Mucosa of descending colon (tissue), 3 donors: ENCODE measurements at regions not wholly inside any gene's neighbourhood (a gene's known extent, or its start where the extent isn't known, plus 50 kb on each side); places are given as distances from the start of the nearest gene placed in this dataset.

Experiments used
- ATAC-seq: fragments of 200-7000 bp; cut with Tn5 transposase; one replicate; pipeline ENCODE4 v1.9.1; 2020; ENCODE audit warnings: mild to moderate bottlenecking, moderate library complexity
- DNase-seq, 3 donors: peaks; one replicate each; pipeline ENCODE4 v3.0.0-alpha.2; 2020
- H3K36me3 ChIP-seq: fragments of 200-600 bp; one replicate; pipeline ENCODE4 v1.8.0; 2021; ENCODE audit warnings: low read depth, mild to moderate bottlenecking
- H3K4me1 ChIP-seq: fragments of 200-600 bp; one replicate; pipeline ENCODE4 v1.8.0; 2021; ENCODE audit warnings: low read depth, mild to moderate bottlenecking
- H3K4me3 ChIP-seq: fragments of 200-600 bp; one replicate; pipeline ENCODE4 v1.8.0; 2021; ENCODE audit warnings: mild to moderate bottlenecking
- H3K9me3 ChIP-seq: fragments of 200-600 bp; one replicate; pipeline ENCODE4 v1.8.0; 2021; ENCODE audit warnings: mild to moderate bottlenecking
- intact Hi-C, 2 donors: fragments of 100-400 bp; cut with DNase I in 1 of 2; cut with micrococcal nuclease in 1 of 2; formaldehyde crosslinking; loops; one replicate each; pipeline versions ENCODE4 v1.11.0 to v1.11.1; 2022; cut with DNase I, micrococcal nuclease
- TF ChIP-seq, protein P1 (sequence below): fragments of 200-600 bp; IDR thresholded peaks from one replicate; pipeline ENCODE4 v1.8.0; 2022; ENCODE audit warnings: antibody characterized with exemption, mild to moderate bottlenecking
- donor health status: DM: no; HTN: no; CAD: no; lungs with moderate emphysema.
- donor health status: DM: no; HTN: no; CAD: no.
- donor health status: DM: no; HTN: yes; CAD: no.

- ATAC-seq = no peak
- Histone ChIP-seq H3K4me3 (no peak overlapping the region), H3K4me1 (peaks cover 2% of the 10 kb centered on the region), H3K36me3 (no peaks in the 10 kb centered on the region), H3K9me3 (no peaks in the 10 kb centered on the region)
- no peak for DNase-seq
- intact Hi-C loops = no loop called here
- TF ChIP-seq, protein P1, sequence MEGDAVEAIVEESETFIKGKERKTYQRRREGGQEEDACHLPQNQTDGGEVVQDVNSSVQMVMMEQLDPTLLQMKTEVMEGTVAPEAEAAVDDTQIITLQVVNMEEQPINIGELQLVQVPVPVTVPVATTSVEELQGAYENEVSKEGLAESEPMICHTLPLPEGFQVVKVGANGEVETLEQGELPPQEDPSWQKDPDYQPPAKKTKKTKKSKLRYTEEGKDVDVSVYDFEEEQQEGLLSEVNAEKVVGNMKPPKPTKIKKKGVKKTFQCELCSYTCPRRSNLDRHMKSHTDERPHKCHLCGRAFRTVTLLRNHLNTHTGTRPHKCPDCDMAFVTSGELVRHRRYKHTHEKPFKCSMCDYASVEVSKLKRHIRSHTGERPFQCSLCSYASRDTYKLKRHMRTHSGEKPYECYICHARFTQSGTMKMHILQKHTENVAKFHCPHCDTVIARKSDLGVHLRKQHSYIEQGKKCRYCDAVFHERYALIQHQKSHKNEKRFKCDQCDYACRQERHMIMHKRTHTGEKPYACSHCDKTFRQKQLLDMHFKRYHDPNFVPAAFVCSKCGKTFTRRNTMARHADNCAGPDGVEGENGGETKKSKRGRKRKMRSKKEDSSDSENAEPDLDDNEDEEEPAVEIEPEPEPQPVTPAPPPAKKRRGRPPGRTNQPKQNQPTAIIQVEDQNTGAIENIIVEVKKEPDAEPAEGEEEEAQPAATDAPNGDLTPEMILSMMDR = no peak
Observed at GRCh38 chr13:50078231-50078894, 63.1 kb downstream of the KCNRG start.

- Histone ChIP-seq H3K4me1 (peaks cover 2% of the 10 kb centered on the region), H3K4me3 (no peak overlapping the region), H3K9me3 (no peaks in the 10 kb centered on the region), H3K36me3 (no peaks in the 10 kb centered on the region)
- intact Hi-C loops = no loop called here
- ATAC-seq (no peak), DNase-seq (no peak)
- TF ChIP-seq, protein P1 = no peak
Observed at GRCh38 chr13:50078895-50079654, 63.8 kb downstream of the KCNRG start.

- intact Hi-C loops = loop anchor here (5.0 to 10.0 kb wide), 4 partner anchors 43 to 455 kb away; partner anchors contain the start of gene TRIM13 (in 1 of the 2)
- Histone ChIP-seq H3K9me3 (no peaks in the 10 kb centered on the region), H3K4me1 (peaks cover 4% of the 10 kb centered on the region), H3K4me3 (no peak overlapping the region), H3K36me3 (no peaks in the 10 kb centered on the region)
- TF ChIP-seq, protein P1 = no peak
- DNase-seq (no peak), ATAC-seq (no peak)
Observed at GRCh38 chr13:50079655-50080202, 64.5 kb downstream of the KCNRG start.

GRCh38 chr13:50080203-50080910, 65.1 kb downstream of the KCNRG start:
- TF ChIP-seq, protein P1 = no peak
- ATAC-seq (no peak), DNase-seq (peak in 2 of 3 donors; percentile 45 to 51)
- Histone ChIP-seq H3K36me3 (no peaks in the 10 kb centered on the region), H3K4me3 (peak overlapping the region; percentile 62), H3K4me1 (peaks cover 6% of the 10 kb centered on the region), H3K9me3 (no peaks in the 10 kb centered on the region)
- intact Hi-C loops = loop anchor here (5.0 to 10.0 kb wide), 4 partner anchors 42 to 454 kb away; partner anchors contain the start of gene TRIM13 (in 1 of the 2)

DNA sequence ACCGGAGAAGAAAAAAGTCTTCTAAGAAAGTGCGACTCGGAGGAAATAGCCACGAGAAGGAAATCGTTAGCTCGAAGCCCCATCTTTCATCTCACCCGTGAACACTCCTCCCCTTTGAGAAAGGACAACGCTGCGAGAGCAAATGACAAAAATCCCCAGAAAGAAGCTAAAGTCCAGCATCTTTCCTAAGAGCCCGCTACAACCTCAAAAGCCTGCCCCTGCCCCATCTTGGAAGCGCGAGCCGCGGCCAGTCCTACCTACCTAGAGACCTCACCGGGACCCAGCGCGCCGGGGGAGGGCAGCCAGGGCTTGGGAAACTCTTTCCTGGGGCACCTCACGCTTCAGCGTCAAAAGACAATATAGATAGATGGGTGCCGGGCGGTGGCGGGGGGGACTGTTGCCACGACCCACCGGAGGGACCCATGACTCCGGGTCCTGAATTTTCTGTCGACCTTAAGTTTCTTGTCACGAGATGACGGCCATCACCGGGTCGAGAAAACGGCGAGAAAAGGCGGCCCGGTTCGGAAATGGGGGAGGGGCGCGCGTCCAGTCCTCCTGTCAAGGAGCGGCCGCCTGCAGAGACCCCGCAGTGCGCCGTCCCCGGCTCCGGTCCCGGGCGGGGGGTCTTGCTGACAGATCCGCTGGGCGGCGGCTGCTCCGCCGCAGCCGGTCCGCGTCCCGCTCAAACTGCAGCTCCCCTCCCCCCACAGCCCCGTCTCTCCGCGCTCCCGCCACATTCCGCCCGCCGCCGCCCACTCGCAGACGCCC, 65.9 kb downstream of the KCNRG start:
- TF ChIP-seq, protein P1 = no peak
- peak; percentile 40 for ATAC-seq
- Histone ChIP-seq H3K9me3 (no peaks in the 10 kb centered on the region), H3K4me3 (peak overlapping the region; percentile 62), H3K4me1 (peaks cover 6% of the 10 kb centered on the region), H3K36me3 (no peaks in the 10 kb centered on the region)
- intact Hi-C loops = loop anchor here (5.0 to 10.0 kb wide), 4 partner anchors 41 to 454 kb away; partner anchors contain the start of gene TRIM13 (in 1 of the 2)
- DNase-seq = peak; percentile 71 to 81 (median 74)
